C4-2B (cell line): ENCODE measurements at regions not wholly inside any gene's neighbourhood (a gene's known extent, or its start where the extent isn't known, plus 50 kb on each side); places are given as distances from the start of the nearest gene placed in this dataset.
"Not testable (repeated sequence)": the region's sequence is repeated elsewhere in the genome, so short reads cannot be mapped to it uniquely, and the experiment has no call there.

Experiments used
- H3K27ac ChIP-seq: fragments of 450-650 bp; 2 replicates; pipeline ENCODE4 v1.5.1; 2017
- CTCF ChIP-seq: fragments of 450-650 bp; conservative IDR thresholded peaks from 2 replicates; pipeline ENCODE4 v1.5.1; 2017; ENCODE audit warnings: mild to moderate bottlenecking
- ZFX ChIP-seq: fragments of 450-650 bp; IDR thresholded peaks from 2 replicates; pipeline ENCODE4 v1.6.1; 2017

DNA sequence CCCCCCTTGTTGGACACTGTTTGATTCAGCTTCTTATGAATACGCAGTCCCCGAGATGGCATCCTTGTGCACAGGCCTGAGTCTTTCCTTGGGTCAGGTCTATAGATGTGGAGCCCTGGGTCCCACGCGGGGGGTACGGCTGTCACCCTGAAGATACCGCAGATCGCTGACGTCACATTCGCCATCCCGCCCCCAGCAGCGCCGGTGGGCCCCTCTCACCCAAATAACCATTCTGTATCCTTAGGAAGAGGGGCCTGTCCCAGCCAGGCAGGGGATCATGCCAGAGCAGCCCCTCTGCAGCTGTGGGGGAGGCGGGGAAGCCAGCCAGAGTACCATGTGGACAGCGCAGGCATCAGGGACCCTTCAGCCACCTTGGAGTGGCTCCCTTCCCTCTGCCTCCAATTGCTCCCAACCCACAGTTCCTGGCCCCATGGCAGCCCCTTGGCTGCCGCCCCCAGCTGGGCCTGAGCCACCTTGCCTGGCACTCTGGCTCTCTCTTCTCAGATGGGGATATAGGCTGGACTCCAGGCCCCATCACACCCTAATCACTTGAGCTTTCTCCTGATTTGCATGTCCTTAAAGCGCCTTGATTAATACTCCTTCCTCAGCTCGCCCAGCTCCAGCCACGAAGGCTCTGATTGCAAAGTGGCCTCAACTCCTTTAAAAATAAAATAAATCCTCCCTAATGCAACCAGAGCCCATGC lies 189.8 kb downstream of the C9orf50 start:
- H3K27ac ChIP-seq: no peak overlapping the region
- TF ChIP-seq CTCF: no peak
- no peak for TF ChIP-seq ZFX

- H3K27ac ChIP-seq: no peak overlapping the region
- TF ChIP-seq ZFX (no peak), CTCF (no peak)
Observed at GRCh38 chr9:129428864-129429577, 191.9 kb downstream of the C9orf50 start.

GRCh38 chr9:129427149-129427548 lies 193.8 kb downstream of the C9orf50 start:
- no peak for TF ChIP-seq ZFX
- TF ChIP-seq CTCF: no peak
- H3K27ac ChIP-seq: no peak overlapping the region

GRCh38 chr9:129423755-129424154 lies 197.1 kb downstream of the C9orf50 start:
- H3K27ac ChIP-seq: not testable (repeated sequence)

- no peak for TF ChIP-seq CTCF
- TF ChIP-seq ZFX: no peak
- H3K27ac ChIP-seq: no peak overlapping the region
Observed at GRCh38 chr9:129423216-129423615, 197.7 kb downstream of the C9orf50 start.

DNA sequence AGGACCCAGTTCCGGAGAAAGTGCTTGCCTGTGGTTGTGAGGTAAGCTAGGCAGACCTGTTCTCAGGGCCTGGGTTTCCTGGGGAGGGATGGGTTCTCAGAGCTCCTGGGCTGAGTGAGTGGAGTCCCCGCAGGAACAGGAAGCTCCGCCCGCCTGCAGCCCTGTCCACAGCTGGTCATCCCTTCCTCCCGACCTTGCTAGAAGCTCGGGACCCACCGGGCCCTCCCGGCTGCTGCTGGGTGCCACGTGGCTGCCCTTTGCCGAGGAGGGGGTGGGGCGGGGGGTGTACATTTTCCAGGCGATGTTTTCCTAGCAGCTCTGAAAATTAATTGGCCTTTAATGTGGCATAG lies 198.1 kb downstream of the C9orf50 start:
- TF ChIP-seq CTCF (no peak), ZFX (no peak)
- no peak overlapping the region for H3K27ac ChIP-seq

- TF ChIP-seq CTCF (no peak), ZFX (no peak)
- H3K27ac ChIP-seq: no peak overlapping the region
Observed at GRCh38 chr9:129422032-129422842, 198.7 kb downstream of the C9orf50 start.
